Suppressor macrophage treated with lipopolysaccharide for 1 hour (primary cell): ENCODE measurements at regions not wholly inside any gene's neighbourhood (a gene's known extent, or its start where the extent isn't known, plus 50 kb on each side); places are given as distances from the start of the nearest gene placed in this dataset.

Experiments
- DNase-seq, 3 donors: peaks; one replicate each; pipeline ENCODE4 v3.0.0-alpha.2; 2020 to 2022

DNA sequence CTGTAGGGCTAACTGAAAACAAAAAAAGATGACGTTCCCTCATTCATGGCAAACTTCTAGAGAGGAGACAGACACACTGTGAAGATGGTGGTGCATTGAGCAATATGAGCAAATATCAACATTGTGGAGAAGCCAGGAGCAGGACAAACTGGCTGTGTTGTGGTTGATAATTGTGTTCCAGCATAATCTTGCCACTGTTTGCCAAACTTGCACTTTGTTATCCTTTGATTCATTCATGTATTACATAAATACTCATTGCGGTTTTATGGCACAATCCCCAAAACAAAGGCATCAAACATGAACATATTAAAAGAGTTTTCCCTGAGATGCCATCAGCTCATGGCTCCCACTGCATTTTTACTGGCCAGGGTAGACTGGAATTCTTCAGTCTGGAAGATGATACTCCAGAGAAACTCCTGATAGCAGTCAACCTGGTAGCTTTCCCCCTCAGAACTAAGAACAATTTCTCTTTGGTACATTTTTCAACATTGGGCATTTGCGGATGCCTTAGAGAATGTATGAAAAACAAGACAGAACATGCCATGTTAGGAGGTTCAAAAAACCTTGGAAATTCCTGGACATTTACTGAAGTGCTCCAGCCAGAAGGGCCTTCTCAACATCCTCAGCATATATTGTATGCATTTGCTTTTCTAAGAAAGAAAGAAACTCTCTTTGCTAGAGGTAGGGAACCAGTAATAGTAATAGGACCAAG is 487.4 kb upstream of the CELF4 start:
- DNase-seq, result no peak

DNA sequence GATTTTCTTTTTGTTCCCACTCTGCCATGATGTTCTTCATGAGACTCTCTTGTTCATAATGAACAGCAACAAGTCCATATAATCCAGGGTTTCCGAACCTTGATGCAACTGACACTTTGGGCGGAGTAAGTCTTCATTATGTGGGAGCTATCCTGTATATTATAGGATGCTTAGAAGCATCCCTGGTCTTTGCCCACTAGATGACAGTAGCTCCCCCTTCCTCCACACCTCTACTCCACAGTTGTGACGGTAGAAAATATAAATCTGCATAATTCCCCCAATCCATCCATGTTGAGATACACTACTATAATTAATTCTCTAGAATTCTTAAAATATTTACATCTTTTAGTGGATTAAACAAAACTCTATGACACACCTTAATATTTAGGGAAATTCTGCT is 482.2 kb upstream of the CELF4 start:
- no peak for DNase-seq

DNA sequence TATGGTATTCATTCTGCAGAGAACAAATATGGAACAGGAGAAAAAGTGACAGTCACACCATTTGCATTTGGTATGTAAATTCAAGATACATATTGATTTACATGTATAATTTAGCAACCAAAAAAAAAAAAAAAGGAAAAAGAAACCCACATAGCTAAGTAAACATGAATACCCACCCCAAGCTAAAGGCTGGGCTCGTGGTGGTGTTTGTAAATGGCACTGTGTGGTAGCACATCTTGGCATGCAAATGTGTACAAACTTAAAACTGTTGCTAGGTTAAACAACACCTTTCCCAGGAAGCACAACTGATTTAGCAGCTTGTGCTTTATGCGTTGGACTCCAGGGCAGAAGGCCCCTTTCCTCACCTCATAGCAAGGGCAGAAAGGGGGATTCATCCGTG is 481.1 kb upstream of the CELF4 start:
- DNase-seq, result no peak

DNA sequence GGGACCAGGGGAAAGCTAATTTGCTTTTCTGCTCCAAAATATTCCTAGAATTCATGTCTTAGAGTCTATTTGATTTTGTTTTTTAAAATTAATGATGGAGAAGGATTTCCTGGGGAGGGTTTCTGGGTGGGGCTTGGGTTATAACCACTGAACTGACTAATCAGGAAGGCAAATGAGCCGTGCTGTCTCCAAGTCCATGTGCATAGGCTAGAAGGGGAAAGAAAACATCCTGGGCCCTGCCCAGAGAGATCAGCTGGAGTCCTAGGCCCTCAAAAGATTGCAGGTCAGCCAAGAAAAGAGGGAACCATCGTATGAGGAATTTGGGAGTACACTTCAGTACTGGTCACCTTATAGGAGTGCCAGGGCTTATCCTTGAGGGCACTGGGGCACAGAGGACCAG is 480.2 kb upstream of the CELF4 start:
- no peak for DNase-seq

DNA sequence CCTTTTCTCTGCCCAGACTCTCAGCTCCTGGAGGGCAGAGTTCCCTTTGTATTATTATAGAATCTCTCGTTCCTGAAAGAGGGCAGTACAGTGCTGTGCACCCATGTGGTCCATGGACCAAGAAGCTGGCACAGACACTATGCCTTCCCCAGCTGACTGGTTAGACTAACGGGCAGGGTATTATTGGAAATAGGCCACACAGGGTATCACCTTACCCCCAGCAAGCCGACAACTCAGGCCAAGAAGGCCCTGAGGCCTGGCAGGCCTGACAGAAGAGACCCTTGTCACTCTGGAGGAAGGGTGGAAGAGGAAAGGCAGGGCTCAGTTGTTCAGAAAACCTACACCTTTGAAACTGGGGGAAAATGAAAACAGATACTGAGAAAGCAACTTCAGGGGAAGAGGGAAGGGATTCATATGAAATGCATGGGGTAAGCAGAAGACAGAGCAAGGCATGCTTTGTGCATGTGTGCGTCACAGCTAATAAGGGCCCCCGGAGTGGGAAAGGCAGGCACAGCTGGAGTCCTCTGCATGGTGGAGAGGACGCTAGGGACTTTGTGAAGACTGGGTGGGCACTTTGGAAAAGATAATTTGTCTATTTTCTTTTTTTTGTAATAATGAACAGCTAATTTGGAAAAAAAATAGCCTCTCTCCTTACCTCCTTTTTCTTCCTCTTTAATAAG is 476.8 kb upstream of the CELF4 start:
- DNase-seq, result no peak

DNA sequence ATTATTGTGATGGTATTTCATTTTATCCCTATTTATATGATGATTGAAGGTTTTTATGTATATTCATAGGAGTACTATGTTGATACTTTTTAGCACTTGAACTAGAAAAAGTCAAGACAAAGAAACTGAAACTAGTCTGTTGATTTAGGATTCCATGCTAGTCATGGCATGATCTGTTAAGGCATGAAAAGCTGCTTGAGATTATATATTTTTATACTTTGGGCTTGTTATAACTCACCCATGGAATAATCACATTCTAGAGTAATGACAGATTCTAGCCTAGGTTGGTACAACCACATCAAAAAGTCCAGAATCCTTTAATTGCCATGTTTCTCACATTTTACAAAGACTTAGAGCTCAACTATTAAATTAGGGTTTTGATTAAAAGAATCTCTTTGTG is 472.6 kb upstream of the CELF4 start:
- DNase-seq, result no peak

DNA sequence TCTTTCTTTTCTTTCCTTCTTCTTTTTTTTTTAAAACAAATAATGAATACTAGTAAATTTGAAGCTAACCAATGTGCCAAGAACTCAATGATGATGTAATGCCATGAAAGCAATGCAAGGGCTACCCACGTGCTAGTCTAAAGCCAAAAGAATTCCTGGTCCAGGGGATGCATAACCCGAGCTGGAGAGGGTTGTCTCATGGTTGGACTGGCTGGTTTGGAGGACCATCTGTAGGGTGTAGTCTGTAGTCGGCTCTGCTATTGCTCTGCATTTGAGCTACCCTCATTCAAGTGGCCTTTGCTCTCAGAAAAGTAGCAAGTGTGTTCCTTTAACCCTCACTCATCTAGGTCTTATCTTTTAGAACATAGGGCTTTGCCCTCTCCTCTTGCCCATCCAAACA is 469.6 kb upstream of the CELF4 start:
- no peak for DNase-seq

DNA sequence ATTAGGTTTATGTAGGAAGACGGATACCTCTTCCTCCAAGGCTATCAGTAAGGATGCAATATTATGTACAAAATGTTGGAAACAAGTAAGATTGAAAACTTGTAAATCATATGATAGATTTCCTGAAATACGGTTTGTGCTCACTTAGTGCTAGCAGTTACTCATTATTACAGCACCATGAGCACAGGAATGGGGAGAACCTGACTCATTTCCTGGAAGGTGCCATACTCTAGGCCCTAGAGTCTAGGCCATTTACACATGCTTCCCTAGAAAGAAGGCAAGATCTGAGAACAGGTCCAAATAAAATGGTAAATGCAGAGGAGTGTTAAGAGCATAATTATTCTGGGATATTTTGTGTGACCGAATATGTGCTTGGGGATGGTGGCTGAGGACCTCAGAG is 467.7 kb upstream of the CELF4 start:
- DNase-seq, result no peak

DNA sequence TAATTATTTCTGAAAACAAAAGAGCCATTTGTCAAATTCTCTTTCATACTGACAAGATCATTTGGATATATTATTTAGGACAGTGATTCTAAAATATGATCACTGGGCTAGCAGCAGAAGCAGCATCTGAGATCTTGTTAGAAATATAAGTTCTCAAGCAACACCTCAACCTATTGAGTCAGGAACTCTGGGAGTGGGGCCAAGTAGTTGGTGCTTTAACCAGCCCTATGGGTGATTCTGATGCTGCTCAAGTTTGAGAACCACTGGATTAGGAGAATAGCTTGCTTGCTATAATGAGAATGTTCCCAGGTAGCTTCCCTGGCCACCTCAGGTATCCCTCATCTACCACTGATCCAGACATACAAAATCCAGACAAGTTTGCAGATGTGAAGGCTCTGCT is 466.9 kb upstream of the CELF4 start:
- no peak for DNase-seq

DNA sequence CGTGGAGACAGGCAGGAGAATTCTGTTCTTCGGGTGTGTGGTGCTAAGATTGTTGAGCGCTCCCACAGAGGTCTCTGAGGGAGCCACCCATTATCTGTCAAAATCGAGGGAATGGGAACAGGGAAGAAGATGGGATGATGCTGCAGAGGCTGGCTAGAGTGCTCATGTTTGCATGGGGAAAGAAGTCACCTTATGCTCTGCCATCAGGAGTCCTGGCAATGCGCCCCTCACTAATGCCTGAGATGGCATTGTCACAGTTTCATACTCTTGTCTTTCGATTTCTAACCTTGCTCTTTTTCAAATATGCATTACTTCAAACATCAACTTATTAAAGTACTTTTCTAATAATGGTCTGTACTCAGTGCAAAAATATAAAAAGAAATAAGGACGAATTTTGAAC is 463.3 kb upstream of the CELF4 start:
- DNase-seq, result no peak

DNA sequence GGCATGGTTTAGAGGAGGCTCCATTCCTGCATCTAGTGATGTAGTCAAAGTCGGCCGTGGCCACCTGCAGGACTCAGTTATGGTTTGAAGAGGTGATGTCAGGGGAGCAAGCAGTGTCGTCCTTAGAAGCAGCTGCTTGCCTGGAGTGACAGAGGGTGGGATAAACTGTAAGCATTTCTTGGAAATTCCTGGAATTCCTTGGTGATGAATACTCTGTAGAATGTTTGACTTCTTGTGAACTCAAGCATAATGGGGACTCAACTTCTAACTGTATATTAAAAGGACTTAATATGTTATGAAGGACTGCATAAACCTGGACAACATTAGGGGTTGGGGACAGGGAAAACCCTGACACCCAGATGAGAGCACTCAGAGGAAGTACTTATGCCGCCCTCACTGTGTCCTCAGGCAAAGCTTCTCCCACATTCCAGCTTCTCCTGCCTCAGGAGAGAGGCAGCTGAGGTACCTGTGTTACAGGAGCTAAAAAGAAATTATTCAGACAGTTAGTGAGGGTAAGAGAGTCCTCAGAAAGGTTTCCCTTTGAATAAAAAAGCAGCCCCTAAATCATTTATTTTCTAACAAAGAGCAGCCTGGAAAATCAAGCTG is 459.9 kb upstream of the CELF4 start:
- no peak for DNase-seq

DNA sequence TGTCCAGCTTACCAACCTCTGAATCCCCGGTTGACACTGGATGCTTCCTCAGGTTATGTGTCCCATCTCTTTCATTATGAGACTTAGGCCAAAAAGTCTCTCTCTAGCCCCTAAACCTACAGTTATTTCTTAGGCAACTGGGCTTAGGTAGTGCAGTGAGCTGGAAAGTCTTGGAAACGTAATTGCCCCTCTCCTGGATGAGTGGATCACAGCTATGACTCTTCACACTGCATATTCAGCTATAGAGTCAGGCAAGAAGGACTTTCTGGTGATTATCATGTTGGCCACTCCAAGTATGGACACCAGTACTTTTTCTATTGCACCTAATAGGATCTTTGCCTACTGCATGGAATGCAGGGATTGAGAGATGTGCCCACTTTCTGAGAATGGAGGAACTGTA is 458.3 kb upstream of the CELF4 start:
- no peak for DNase-seq

DNA sequence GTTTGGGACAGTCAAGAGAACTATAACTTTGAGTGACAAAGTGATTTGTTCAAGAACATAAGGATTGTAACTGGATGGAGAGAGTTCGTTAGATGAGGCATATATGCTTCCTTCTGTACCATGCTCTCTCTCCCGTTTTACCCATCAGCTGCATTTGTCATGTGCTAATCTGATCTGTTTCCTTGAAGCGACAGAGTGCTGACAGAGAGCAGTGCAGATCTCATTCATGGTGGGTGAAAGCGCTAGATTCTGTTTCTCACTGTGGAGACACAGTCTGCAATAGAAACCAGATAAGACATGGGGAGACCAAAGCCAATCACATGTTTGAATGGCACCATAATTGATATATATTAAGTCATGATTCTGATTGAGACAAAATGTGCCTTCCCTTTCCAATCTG is 456.6 kb upstream of the CELF4 start:
- DNase-seq, result no peak

DNA sequence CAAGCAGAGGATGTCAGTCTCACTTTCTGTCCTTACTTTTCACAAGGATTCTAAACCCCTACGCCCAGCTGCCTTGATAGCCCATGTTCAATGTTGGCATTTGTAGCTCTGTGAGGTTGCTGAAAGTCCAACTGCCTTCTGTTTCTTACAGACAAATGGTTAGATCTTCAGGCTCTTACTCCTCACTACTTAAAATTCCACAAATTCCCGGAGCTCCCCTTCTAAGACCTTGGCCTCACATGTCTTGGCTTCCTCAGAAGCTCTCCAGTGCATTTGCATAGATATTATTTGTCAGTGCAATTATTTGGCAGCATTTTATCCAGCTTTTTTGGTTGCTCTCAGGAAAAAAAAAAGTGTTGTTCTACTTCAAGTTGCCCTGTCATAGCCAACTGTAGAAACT is 453.7 kb upstream of the CELF4 start:
- DNase-seq, result no peak

DNA sequence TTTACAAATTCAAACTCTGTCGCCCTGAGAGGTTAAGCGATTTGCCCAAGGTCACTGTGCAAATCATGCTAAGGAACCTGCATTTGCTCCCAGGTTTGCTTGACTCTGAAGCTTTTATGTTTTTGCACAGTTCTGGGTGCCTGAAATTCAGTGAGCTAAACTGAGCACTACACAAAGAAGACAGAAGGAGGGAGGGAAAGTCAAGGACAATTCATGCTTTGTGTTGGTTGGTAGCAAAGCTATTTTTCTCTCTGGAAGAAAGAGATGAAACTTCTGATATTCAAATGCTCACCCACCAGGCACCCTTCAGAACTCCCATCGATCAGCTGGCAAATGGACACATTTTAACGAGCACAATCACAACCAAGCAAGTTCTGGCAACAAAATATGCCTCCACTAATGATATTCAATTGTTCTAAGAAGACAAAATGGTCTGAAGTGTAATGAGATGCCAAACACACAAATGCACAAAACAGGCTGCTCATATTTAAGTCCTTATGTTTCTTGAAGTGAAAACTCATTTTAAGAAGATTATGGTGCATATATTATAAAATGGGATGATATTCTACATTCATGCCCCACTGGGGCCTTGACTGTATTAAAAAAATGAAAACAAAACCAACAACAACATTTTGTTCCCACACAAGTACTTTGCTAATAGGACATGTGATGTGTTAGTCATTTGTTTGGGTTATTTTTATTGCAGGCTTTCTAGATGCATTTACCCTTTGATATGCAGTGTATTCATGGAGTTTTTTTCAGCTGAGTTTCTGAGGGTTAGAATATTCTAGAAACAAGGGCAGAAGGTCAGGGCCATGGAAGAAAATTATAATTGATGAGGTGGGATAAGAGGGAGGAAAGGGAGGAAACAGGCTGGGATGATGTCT is 445.6 kb upstream of the CELF4 start:
- DNase-seq, result no peak

DNA sequence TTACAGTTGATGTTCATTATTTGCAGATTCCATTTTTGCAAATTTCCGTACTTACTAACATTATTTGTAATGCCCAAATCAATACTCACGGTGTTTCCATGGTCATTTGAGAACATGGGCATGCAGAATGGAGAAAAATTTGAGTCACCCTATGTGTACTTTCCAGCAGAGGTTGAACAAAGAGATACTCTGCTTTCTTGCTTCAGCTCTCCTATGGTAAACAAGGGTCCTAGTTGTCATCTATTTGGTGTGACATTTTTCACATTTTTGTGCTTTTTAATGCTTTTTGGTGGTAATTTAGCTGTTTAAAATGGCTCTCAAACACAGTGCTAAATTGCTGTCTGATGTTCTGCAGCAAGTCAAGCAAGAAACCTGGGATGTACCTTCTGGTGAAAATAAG is 444.4 kb upstream of the CELF4 start:
- DNase-seq, result no peak

DNA sequence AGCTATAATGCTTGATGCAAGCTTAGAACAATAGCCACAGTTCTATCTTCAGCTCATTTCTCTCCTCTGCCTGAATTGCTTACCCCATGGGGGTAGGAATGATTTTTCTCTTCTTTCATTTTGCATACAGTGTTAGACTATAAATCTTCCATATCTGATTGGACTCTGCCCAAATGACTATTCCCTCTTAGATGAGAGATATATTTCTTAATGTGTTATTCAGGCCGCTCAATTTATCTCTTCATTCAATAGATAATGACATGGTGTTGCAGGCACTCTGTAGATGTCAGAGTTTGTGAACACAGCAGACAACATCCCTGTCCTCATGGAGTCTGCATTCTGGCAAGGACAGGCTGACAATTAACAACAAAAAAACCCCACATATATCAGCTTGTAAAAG is 443.7 kb upstream of the CELF4 start:
- no peak for DNase-seq

DNA sequence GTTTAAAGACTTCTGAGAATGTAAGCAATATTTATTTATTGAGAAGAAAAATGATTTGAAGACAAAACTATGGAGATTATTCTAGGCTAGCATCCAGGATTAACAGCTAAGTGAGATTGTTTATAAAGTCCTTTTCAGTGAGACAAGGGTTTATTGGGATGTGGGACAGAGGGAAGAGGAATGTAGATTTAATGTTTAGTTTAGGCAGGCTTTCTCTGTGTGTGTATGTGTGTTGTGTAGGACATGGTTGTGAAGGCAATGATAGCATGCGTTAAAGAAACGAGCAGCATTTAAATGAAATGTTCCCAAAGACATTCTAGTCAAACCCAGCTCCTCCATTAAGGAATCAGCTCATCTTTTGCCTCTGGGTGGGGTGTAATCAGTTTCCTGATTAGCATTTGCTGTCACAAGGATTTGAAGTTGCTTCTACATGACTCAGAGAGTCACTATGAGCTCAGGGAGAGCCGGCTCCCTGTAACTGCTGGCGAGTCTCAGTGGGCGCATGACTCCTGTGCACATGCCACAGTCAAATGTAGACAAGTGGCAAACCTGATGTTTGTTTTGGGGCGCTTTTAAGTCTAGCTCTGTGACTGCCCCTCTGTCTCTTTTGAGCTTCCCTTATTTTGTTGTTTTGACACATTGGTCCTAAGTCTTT is 442.2 kb upstream of the CELF4 start:
- DNase-seq, result no peak

DNA sequence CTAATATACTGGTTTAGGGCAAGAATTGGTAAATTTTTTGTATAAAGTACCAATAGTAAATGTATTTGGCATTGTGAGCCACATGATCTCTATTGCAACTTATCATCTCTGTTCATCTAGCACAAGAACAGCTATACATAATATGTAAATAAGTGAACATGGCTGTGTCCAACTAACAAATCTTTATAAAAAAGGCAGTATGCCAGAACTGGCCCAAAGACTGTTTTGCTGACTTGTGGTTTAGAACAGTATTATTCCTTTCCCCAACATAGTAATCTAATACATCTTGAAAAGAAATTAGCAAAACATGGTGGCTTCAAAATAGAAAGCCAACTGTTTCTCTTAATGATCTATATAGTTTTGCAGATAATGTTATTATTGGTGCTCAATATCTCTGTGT is 441.4 kb upstream of the CELF4 start:
- DNase-seq, result no peak

DNA sequence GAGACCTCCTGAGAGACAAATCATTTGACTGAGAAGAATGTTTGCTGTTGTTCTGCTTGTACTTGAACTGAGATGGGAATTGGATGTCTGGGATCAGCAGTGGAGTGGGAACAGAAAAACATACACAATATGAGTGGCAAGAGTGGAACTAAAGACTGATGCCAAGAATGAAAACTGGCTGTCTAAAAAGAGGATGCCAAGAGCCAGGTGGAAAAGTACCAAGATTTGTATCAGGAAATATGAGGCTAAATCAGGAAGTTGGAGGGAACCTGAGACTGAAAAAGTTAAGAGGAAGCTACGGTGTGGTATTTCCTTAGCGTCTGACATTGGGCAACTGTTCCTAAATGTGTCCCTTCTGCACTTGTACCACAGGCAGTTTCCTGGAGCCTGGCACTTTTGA is 440.9 kb upstream of the CELF4 start:
- no peak for DNase-seq

DNA sequence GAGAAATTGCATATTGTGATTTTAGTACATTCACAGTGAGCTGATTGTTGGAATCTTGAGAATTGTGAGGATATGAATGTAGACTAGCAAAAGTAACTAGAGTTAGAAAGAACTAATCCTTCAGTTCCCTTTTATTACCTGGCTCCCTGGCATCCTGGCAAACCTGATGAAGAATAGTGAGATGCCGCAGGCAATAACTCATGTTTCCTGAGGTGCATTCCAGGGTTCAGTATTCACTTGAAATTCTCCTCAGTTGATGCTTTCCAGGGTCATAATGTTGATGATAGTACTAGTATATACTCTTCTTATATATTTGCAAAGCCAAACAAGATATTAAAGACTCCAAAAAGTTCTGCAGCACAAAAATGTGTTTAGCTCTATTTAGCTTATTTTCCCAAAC is 432.1 kb upstream of the CELF4 start:
- no peak for DNase-seq

DNA sequence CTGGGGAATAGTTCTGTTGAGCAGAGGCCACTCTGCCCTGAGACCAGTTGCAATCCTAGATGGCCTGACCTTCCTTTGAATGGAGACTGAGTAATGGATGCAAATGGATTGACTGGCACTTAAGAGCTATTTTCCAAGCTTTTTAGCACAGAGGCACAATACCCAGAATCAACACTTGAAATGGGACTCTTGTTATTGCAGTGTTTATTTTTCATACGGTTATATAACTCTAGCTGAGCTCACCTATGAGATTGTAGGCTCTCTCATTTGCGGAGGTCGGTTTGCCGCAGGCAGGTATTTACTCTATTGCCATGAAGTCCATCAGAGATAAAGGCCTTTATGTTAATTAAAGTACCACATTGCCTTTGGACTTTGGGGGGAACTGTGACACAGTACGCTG is 422.3 kb upstream of the CELF4 start:
- no peak for DNase-seq

DNA sequence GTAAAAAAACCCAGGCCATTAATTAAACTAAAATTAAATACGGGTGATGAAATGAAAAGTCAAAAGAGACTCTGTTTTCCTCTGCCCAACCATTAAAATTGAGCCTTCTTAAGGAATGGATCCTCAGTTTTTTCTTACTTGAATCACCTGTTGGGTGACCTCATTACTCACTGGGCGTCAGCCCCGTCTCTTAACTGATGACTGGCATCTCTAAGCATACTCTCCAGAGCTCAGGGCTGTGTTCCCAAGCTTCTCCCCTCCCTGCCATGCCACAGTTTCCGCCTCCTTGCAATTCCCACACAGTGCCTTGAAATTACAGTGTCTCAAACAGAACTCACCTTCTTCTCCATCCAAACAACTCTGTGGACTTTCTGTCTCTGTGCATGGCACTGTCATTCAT is 421.1 kb upstream of the CELF4 start:
- no peak for DNase-seq
